Upper lobe of left lung (tissue), 6 donors: ENCODE measurements at regions not wholly inside any gene's neighbourhood (a gene's known extent, or its start where the extent isn't known, plus 50 kb on each side); places are given as distances from the start of the nearest gene placed in this dataset.

Source experiments
- ATAC-seq, 2 donors: fragments of 200-7000 bp; cut with Tn5 transposase; one replicate each; pipeline ENCODE4 v1.9.1; 2022; ENCODE audit warnings: mild to moderate bottlenecking in 2 of 2, moderate library complexity in 2 of 2; ENCODE audit not compliant: low FRiP score in 2 of 2
- DNase-seq, 2 donors: peaks; one replicate each; pipeline ENCODE4 v3.0.0-alpha.2; 2019 to 2020
- H3K27ac ChIP-seq, 4 donors: fragments of 200-600 bp; sonication (generic); one replicate each; pipeline ENCODE4 v1.5.1; 2016 to 2019
- H3K27me3 ChIP-seq, 4 donors: fragments of 200-600 bp; sonication (generic); one replicate each; pipeline ENCODE4 v1.5.1; 2017 to 2019
- H3K36me3 ChIP-seq, 4 donors: fragments of 200-600 bp; sonication (generic); one replicate each; pipeline ENCODE4 v1.5.1; 2016 to 2019
- H3K4me1 ChIP-seq, 4 donors: fragments of 200-600 bp; sonication (generic); one replicate each; pipeline ENCODE4 v1.5.1; 2018 to 2019
- H3K4me3 ChIP-seq, 4 donors: fragments of 200-600 bp; sonication (generic); one replicate each; pipeline ENCODE4 v1.5.1; 2017 to 2019; ENCODE audit warnings: mild to moderate bottlenecking in 2 of 4, moderate library complexity in 1 of 4
- H3K9me3 ChIP-seq, 4 donors: fragments of 200-600 bp; sonication (generic); one replicate each; pipeline ENCODE4 v1.5.1; 2018 to 2019
- CTCF ChIP-seq, 6 experiments: fragments of 450-650 bp in 4 of 6; fragments of 200-600 bp in 2 of 6; sonication (generic) in 2 of 6; IDR thresholded peaks; one replicate each; pipeline ENCODE4 v1.5.1; 2016 to 2019; ENCODE audit warnings: antibody characterized with exemption in 6 of 6
- EP300 ChIP-seq, 4 donors: sonication (generic); formaldehyde crosslinking; IDR thresholded peaks; one replicate each; pipeline ENCODE4 v1.5.1; 2017; ENCODE audit warnings: antibody characterized with exemption in 4 of 4, control low read depth in 2 of 4
- POLR2A ChIP-seq, 4 donors: fragments of 450-650 bp; IDR thresholded peaks; one replicate each; pipeline ENCODE4 v1.5.1; 2016 to 2017; ENCODE audit warnings: antibody characterized with exemption in 4 of 4, mild to moderate bottlenecking in 2 of 4
- POLR2AphosphoS5 ChIP-seq, 2 donors: sonication (generic); formaldehyde crosslinking; IDR thresholded peaks; one replicate each; pipeline ENCODE4 v1.5.1; 2017; ENCODE audit warnings: antibody characterized with exemption in 2 of 2
- WGBS, 2 donors: methylation state at CpG; one replicate each; pipeline ENCODE4 v1.1.5; 2017 to 2018; 5-methylcytosine and 5-hydroxymethylcytosine counted together
- donor health status: DM: no; HTN: no; CAD: no; lungs with moderate emphysema.
- donor health status: DM: no; HTN: yes; CAD: no; lungs with severe emphysema.

GRCh38 chr14:51518711-51519110 lies 133.0 kb upstream of the FRMD6 start:
- no peak for ATAC-seq

DNA sequence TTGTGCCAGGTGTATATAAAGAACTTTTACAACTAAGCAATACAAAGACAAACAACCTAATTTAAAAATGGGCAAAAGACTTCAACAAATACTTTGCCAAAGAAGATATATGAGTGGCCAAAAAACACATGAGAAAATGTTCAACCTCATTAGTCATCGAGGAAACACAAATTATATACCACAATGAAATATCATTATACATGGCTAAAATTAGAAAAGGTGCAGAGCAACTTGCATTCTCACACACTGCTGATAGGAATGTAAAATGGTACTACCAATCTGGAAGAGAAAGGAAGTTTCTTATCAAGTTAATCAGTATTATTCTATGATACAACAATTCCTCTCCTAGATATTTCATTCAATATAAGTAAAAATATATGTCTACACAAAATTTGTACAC lies 131.6 kb upstream of the FRMD6 start:
- Histone ChIP-seq H3K4me1 (no peaks in the 10 kb centered on the region), H3K9me3 (no peaks in the 10 kb centered on the region), H3K27me3 (no peaks in the 10 kb centered on the region), H3K27ac (no peak overlapping the region), H3K4me3 (no peak overlapping the region), H3K36me3 (no peaks in the 10 kb centered on the region)
- ATAC-seq (no peak), DNase-seq (no peak)
- 69 to 85% methylated on average over 1 of the region's 1 CpG for WGBS, 2 donors
- TF ChIP-seq POLR2A (IDR thresholded peaks at IDR 0.05) (no peak), POLR2AphosphoS5 (IDR thresholded peaks at IDR 0.05) (no peak), EP300 (IDR thresholded peaks at IDR 0.05) (no peak), CTCF (IDR thresholded peaks at IDR 0.05) (no peak)

More at GRCh38 chr14:51518711-51519110, 133.0 kb upstream of the FRMD6 start:
- no peak overlapping the region for H3K4me3 ChIP-seq
- no peaks in the 10 kb centered on the region for H3K4me1 ChIP-seq
- no peak overlapping the region for H3K27ac ChIP-seq
- no peaks in the 10 kb centered on the region for H3K36me3 ChIP-seq
- H3K27me3 ChIP-seq = no peaks in the 10 kb centered on the region
- WGBS, 2 donors = 79 to 92% methylated on average over 2 of the region's 2 CpGs
- no peaks in the 10 kb centered on the region for H3K9me3 ChIP-seq
- DNase-seq = no peak
- TF ChIP-seq CTCF (IDR thresholded peaks at IDR 0.05) = no peak

DNA sequence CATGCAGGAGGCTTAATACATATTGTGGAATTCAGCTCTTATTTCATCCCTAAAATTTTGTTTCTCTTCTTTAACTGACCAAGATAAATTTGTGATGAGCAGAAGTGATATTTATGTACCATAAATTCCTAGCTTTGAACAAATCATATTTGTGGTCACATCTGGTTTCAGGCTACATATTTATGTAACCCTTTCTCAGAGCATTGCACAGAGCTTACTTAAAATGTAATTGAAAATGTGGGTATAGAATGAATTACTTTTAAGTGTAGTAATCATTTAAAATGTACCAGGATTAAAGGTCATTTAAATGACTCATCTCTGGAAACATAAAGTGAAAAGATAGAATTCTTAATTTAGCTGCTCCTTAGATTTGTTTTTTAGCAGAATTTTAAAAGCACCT lies 129.9 kb upstream of the FRMD6 start:
- TF ChIP-seq POLR2AphosphoS5 (IDR thresholded peaks at IDR 0.05) = no peak
- TF ChIP-seq CTCF (IDR thresholded peaks at IDR 0.05) = no peak
- no peak for TF ChIP-seq EP300 (IDR thresholded peaks at IDR 0.05)
- TF ChIP-seq POLR2A (IDR thresholded peaks at IDR 0.05) = no peak
- ATAC-seq = no peak
- Histone ChIP-seq H3K36me3 (no peaks in the 10 kb centered on the region), H3K27me3 (no peaks in the 10 kb centered on the region), H3K27ac (no peak overlapping the region), H3K4me3 (no peak overlapping the region), H3K9me3 (no peaks in the 10 kb centered on the region), H3K4me1 (no peaks in the 10 kb centered on the region)
- no peak for DNase-seq

DNA sequence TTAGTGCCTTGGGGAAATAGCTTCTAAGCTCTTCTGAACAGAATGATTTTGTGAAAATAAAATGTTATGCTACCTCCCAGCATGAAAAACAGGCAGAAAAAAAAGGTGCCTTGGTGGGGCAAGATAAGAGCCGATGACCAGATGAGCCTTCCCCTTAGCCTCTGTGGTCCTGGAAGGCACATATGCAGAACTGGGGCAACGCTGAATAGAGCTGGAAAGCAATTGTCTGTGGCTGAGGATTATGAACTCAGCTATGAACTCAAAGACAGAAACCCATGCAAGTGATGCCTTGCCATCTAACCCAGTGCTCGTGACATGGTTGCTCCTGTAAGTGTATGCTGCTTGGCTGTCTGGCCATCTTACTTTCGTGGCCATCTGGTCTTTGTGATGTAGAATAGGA lies 128.5 kb upstream of the FRMD6 start:
- ATAC-seq = no peak
- no peak for TF ChIP-seq CTCF (IDR thresholded peaks at IDR 0.05)
- TF ChIP-seq EP300 (IDR thresholded peaks at IDR 0.05) = no peak
- TF ChIP-seq POLR2AphosphoS5 (IDR thresholded peaks at IDR 0.05) = no peak
- no peak for TF ChIP-seq POLR2A (IDR thresholded peaks at IDR 0.05)
- WGBS, 2 donors = 85 to 90% methylated on average over 4 of the region's 4 CpGs
- H3K4me3 ChIP-seq = no peak overlapping the region
- no peaks in the 10 kb centered on the region for H3K36me3 ChIP-seq
- H3K4me1 ChIP-seq = no peaks in the 10 kb centered on the region
- H3K27me3 ChIP-seq = no peaks in the 10 kb centered on the region
- H3K9me3 ChIP-seq = no peaks in the 10 kb centered on the region
- DNase-seq = no peak
- H3K27ac ChIP-seq = no peak overlapping the region

- H3K27ac ChIP-seq = no peak overlapping the region
- WGBS, 2 donors = 90 to 92% methylated on average over 3 of the region's 3 CpGs
- no peak for ATAC-seq
- H3K4me1 ChIP-seq = no peaks in the 10 kb centered on the region
- no peak for DNase-seq
- no peak for TF ChIP-seq EP300 (IDR thresholded peaks at IDR 0.05)
- TF ChIP-seq POLR2A (IDR thresholded peaks at IDR 0.05) = no peak
- no peak for TF ChIP-seq POLR2AphosphoS5 (IDR thresholded peaks at IDR 0.05)
- TF ChIP-seq CTCF (IDR thresholded peaks at IDR 0.05) = no peak
- no peaks in the 10 kb centered on the region for H3K9me3 ChIP-seq
- no peak overlapping the region for H3K4me3 ChIP-seq
- H3K27me3 ChIP-seq = no peaks in the 10 kb centered on the region
- no peaks in the 10 kb centered on the region for H3K36me3 ChIP-seq
Measured at GRCh38 chr14:51525739-51526138, 126.0 kb upstream of the FRMD6 start.
